Ascending aorta (tissue), 2 donors: ENCODE measurements at regions not wholly inside any gene's neighbourhood (a gene's known extent, or its start where the extent isn't known, plus 50 kb on each side); places are given as distances from the start of the nearest gene placed in this dataset.

Source experiments
- DNase-seq, 2 donors: peaks; one replicate each; pipeline ENCODE4 v3.0.0-alpha.2; 2019; ENCODE audit warnings: low spot score in 2 of 2
- H3K27ac ChIP-seq, 2 donors: fragments of 200-600 bp; sonication (generic); one replicate each; pipeline ENCODE4 v1.5.1; 2016 to 2017; ENCODE audit warnings: mild to moderate bottlenecking in 1 of 2
- H3K27me3 ChIP-seq: fragments of 200-600 bp; sonication (generic); one replicate; pipeline ENCODE4 v1.5.1; 2017
- H3K36me3 ChIP-seq, 2 donors: fragments of 200-600 bp; sonication (generic); one replicate each; pipeline ENCODE4 v1.5.1; 2016
- H3K4me1 ChIP-seq, 2 donors: fragments of 200-600 bp; sonication (generic); one replicate each; pipeline ENCODE4 v1.5.1; 2016 to 2017; ENCODE audit warnings: mild to moderate bottlenecking in 1 of 2
- H3K4me3 ChIP-seq, 2 donors: fragments of 200-600 bp; sonication (generic); one replicate each; pipeline ENCODE4 v1.5.1; 2016 to 2017; ENCODE audit warnings: mild to moderate bottlenecking in 1 of 2
- H3K9me3 ChIP-seq, 2 donors: fragments of 200-600 bp; sonication (generic); one replicate each; pipeline ENCODE4 v1.5.1; 2016
- CTCF ChIP-seq, 3 experiments: fragments of 200-600 bp in 2 of 3; fragments of 450-650 bp in 1 of 3; sonication (generic) in 2 of 3; IDR thresholded peaks; one replicate each; pipeline ENCODE4 v1.5.1; 2016 to 2019; ENCODE audit warnings: antibody characterized with exemption in 3 of 3, mild to moderate bottlenecking in 1 of 3, moderate library complexity in 1 of 3
- intact Hi-C: fragments of 100-400 bp; cut with DNase I; formaldehyde crosslinking; loops from one replicate; pipeline ENCODE4 v1.15.1; 2023

- DNase-seq: no peak
- TF ChIP-seq CTCF (IDR thresholded peaks at IDR 0.05): no peak
- H3K27me3 ChIP-seq: no peaks in the 10 kb centered on the region
- H3K4me1 ChIP-seq: peaks cover 0 to 21% of the 10 kb centered on the region in 2 donors
- H3K9me3 ChIP-seq: no peaks in the 10 kb centered on the region
- no peak overlapping the region for H3K27ac ChIP-seq
- H3K4me3 ChIP-seq: no peak overlapping the region
- no peaks in the 10 kb centered on the region for H3K36me3 ChIP-seq
- intact Hi-C loops: loop anchor here (2.0 to 5.0 kb wide), 2 partner anchors 20 to 434 kb away; no protein-coding TSS in a partner anchor
Observed at GRCh38 chr9:16193066-16193465, 640.2 kb downstream of the CCDC171 start.

- Histone ChIP-seq H3K36me3 (no peaks in the 10 kb centered on the region), H3K9me3 (no peaks in the 10 kb centered on the region), H3K27me3 (no peaks in the 10 kb centered on the region), H3K4me3 (no peak overlapping the region), H3K27ac (peak overlapping the region; percentile 35 to 73), H3K4me1 (peaks cover 0 to 27% of the 10 kb centered on the region in 2 donors)
- no peak for TF ChIP-seq CTCF (IDR thresholded peaks at IDR 0.05)
- intact Hi-C loops: loop anchor here (5.0 kb wide), 6 partner anchors 51 to 676 kb away; partner anchors contain the start of gene BNC2
- DNase-seq: no peak
Observed at GRCh38 chr9:16196206-16196605, 643.4 kb downstream of the CCDC171 start.

GRCh38 chr9:16197578-16198370, 644.9 kb downstream of the CCDC171 start:
- H3K9me3 ChIP-seq: no peaks in the 10 kb centered on the region
- H3K36me3 ChIP-seq: no peaks in the 10 kb centered on the region
- DNase-seq: no peak
- peaks cover 0 to 24% of the 10 kb centered on the region in 2 donors for H3K4me1 ChIP-seq
- peak overlapping the region; percentile 35 to 73 for H3K27ac ChIP-seq
- no peaks in the 10 kb centered on the region for H3K27me3 ChIP-seq
- no peak for TF ChIP-seq CTCF (IDR thresholded peaks at IDR 0.05)
- intact Hi-C loops: loop anchor here (5.0 kb wide), 6 partner anchors 50 to 675 kb away; partner anchors contain the start of gene BNC2
- H3K4me3 ChIP-seq: peak overlapping the region in 1 of 2 donors; percentile 22

GRCh38 chr9:16198996-16199395, 646.2 kb downstream of the CCDC171 start:
- Histone ChIP-seq H3K27me3 (no peaks in the 10 kb centered on the region), H3K36me3 (no peaks in the 10 kb centered on the region), H3K4me3 (no peak overlapping the region), H3K9me3 (no peaks in the 10 kb centered on the region), H3K4me1 (peaks cover 0 to 24% of the 10 kb centered on the region in 2 donors), H3K27ac (peak overlapping the region in 1 of 2 donors; percentile 2)
- intact Hi-C loops: loop anchor here (5.0 kb wide), 6 partner anchors 48 to 673 kb away; partner anchors contain the start of gene BNC2
- no peak for TF ChIP-seq CTCF (IDR thresholded peaks at IDR 0.05)
- no peak for DNase-seq

GRCh38 chr9:16202221-16202620, 649.4 kb downstream of the CCDC171 start:
- intact Hi-C loops: no loop called here
- DNase-seq: no peak
- Histone ChIP-seq H3K4me3 (no peak overlapping the region), H3K27me3 (no peaks in the 10 kb centered on the region), H3K36me3 (no peaks in the 10 kb centered on the region), H3K4me1 (peaks cover 0 to 11% of the 10 kb centered on the region in 2 donors), H3K27ac (no peak overlapping the region), H3K9me3 (no peaks in the 10 kb centered on the region)
- TF ChIP-seq CTCF (IDR thresholded peaks at IDR 0.05): no peak
